Activated T-cell treated with anti-CD3 and anti-CD28 coated beads, Interleukin-2, amount 50 U/mL, for 48 hours (primary cell): ENCODE measurements at regions not wholly inside any gene's neighbourhood (a gene's known extent, or its start where the extent isn't known, plus 50 kb on each side); places are given as distances from the start of the nearest gene placed in this dataset.

Experiments used
- DNase-seq, 2 experiments: peaks; one replicate each; pipeline ENCODE4 v3.0.0-alpha.2; 2020

GRCh38 chr11:8321876-8322275 lies 58.2 kb upstream of the LMO1 start:
- no peak for DNase-seq

- DNase-seq = no peak
Observed at GRCh38 chr11:8320076-8320475, 56.4 kb upstream of the LMO1 start.

- no peak for DNase-seq
Observed at GRCh38 chr11:8318536-8318935, 54.9 kb upstream of the LMO1 start.

DNA sequence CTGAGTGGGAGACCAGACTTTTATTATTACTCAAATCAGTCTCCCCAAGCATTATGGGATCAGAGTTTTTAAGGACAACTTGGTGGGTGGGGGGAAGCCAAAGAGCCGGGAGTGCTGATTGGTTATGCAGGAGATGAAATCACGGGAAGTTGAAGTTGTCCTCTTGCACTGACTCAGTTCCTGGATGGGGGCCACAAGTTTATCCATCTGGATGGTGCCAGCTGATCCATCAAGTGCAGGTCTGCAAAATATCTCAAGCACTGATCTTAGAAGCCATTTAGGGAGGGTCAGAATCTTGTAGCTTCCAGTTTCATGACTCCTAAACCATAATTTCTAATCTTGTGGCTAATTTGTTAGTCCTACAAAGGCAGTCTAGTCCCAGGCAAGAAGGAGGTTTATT lies 53.5 kb upstream of the LMO1 start:
- DNase-seq = no peak

- DNase-seq = no peak
Observed at GRCh38 chr11:8315954-8316353, 52.3 kb upstream of the LMO1 start.

DNA sequence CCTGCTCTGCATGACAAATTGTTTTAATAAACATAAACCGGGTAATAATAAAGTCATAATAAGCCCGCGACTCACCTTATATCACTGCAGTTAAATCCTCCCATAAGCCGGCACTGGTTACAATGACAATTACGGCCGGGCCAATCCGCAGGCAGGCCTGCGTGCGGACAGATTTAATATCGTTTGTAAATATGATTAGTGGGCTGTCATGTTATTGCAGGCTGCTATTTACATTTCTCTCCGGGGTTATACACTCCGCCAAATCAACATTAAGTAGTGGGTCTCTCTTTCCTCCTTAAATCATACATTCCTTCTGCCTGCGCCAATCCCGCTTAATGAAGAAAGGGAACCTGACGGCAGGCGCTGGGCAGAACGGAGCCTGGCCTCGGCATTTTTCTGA lies 51.8 kb upstream of the LMO1 start:
- DNase-seq = no peak

DNA sequence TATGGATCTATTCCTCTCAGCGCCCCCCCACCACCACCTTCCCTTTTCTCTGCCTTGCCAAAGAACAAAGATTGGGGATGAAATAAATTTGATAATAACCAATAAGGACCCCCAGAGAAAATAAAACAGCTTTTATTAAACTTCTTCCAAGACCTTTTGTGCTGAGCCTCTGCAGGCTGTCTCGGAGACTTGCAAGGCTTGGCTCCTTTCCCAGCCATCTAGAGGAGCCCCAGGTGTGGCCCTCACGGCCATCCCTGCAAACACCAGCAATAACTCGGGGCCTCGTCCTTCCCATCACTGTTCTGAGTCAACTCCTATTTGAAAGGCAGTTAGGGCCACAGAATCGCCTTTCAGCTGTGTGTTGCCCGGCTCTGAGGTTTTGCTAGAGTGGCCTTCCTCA lies 51.2 kb upstream of the LMO1 start:
- DNase-seq = no peak

DNA sequence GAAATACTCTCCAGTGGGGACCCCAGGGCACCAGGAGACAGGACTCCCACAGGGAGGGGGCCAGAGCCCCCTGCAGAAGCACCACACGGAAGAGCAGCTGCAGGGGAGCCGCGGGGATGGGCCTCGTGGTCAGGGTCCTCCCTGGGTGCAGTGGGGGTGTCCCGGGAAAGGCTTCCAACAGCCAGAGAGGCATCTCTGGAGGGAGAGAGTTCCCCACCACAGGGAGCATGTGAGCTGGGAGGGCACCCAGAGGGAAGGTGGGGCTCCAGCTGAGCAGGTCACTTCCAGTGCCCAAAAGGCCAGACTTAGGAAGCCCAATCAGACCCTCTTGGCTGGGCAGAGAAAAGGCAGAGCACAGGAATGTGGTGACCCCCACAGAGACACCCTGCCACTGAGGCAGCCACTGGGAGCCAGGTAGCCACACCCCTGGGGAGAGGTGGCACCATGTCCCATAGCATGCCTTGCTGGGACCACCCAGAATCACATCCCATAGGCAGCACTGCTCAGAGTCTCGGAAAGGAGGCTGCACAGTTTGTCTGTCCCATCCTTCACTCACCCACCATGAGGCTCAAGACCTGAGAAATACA lies 49.9 kb upstream of the LMO1 start:
- no peak for DNase-seq
